KMS-11 (cell line): ENCODE measurements at regions not wholly inside any gene's neighbourhood (a gene's known extent, or its start where the extent isn't known, plus 50 kb on each side); places are given as distances from the start of the nearest gene placed in this dataset.

Experiments used
- H2AFZ ChIP-seq: fragments of 200-600 bp; sonication (generic); 2 replicates; pipeline ENCODE4 v1.6.1; 2016; ENCODE audit warnings: antibody characterized with exemption, mixed run types, low read depth
- H3K27ac ChIP-seq: fragments of 200-600 bp; sonication (generic); 2 replicates; pipeline ENCODE4 v1.6.1; 2016; ENCODE audit warnings: mild to moderate bottlenecking, mixed run types
- H3K27me3 ChIP-seq: fragments of 200-600 bp; sonication (generic); 2 replicates; pipeline ENCODE4 v1.6.1; 2017; ENCODE audit warnings: mild to moderate bottlenecking, low read depth, mixed run types, moderate library complexity; ENCODE audit not compliant: insufficient read depth
- H3K36me3 ChIP-seq: fragments of 200-600 bp; sonication (generic); 2 replicates; pipeline ENCODE4 v1.6.1; 2017; ENCODE audit warnings: mild to moderate bottlenecking, mixed run types; ENCODE audit not compliant: insufficient read depth
- H3K4me1 ChIP-seq: fragments of 200-600 bp; sonication (generic); 2 replicates; pipeline ENCODE4 v1.6.1; 2016; ENCODE audit warnings: mild to moderate bottlenecking, low read depth, mixed run types; ENCODE audit not compliant: poor library complexity, severe bottlenecking
- H3K4me2 ChIP-seq: fragments of 200-600 bp; sonication (generic); 2 replicates; pipeline ENCODE4 v1.7.0; 2016; ENCODE audit warnings: mild to moderate bottlenecking, mixed run types
- H3K4me3 ChIP-seq: fragments of 200-600 bp; sonication (generic); IDR thresholded peaks from 2 replicates; pipeline ENCODE4 v1.6.1; 2017; ENCODE audit warnings: low read depth, low read length, mixed read lengths; ENCODE audit not compliant: insufficient read depth
- H3K79me2 ChIP-seq: fragments of 200-600 bp; sonication (generic); 2 replicates; pipeline ENCODE4 v1.6.1; 2016; ENCODE audit warnings: low read depth, mixed run types; ENCODE audit not compliant: insufficient read depth
- H3K9ac ChIP-seq: fragments of 200-600 bp; sonication (generic); 2 replicates; pipeline ENCODE4 v1.6.1; 2016; ENCODE audit warnings: mild to moderate bottlenecking, mixed run types
- H4K20me1 ChIP-seq: fragments of 200-600 bp; sonication (generic); 2 replicates; pipeline ENCODE4 v1.6.1; 2016; ENCODE audit warnings: mild to moderate bottlenecking, mixed run types; ENCODE audit not compliant: insufficient read depth
- CTCF ChIP-seq: fragments of 200-600 bp; sonication (generic); conservative IDR thresholded peaks from 2 replicates; pipeline ENCODE4 v1.6.1; 2017; ENCODE audit warnings: low read depth, mild to moderate bottlenecking, antibody characterized with exemption, low read length, moderate library complexity, mixed read lengths

DNA sequence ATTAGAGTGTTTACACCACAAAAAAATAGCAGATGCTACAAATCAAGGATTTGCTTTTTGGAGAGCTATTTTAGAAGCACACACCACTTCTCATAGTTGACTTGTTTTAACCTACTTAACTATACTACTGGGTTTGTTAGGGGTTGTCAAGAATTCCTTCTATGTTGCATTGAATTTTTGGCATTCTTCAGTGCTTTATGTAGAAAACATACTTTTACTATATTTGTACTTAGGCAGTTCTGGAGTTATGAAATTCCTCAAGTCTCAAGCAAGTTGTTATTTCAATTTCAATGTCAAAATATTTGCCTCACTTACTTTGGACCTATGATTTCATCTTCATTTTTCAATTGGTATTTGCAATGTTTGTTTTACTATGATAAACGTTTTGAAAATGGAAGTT, 449.6 kb downstream of the GLUD2 start:
- Histone ChIP-seq H2AFZ (no peak overlapping the region), H3K9ac (no peak overlapping the region), H3K36me3 (no peaks in the 10 kb centered on the region), H3K79me2 (no peaks in the 10 kb centered on the region), H3K4me2 (no peak overlapping the region), H4K20me1 (no peaks in the 10 kb centered on the region), H3K27ac (no peak overlapping the region), H3K4me3 (no peak overlapping the region), H3K27me3 (no peaks in the 10 kb centered on the region), H3K4me1 (no peaks in the 10 kb centered on the region)
- TF ChIP-seq CTCF, result no peak

- TF ChIP-seq CTCF, result no peak
- H3K4me2 ChIP-seq, result no peak overlapping the region
- no peak overlapping the region for H3K4me3 ChIP-seq
- H3K27ac ChIP-seq, result no peak overlapping the region
- no peak overlapping the region for H2AFZ ChIP-seq
- H4K20me1 ChIP-seq, result no peaks in the 10 kb centered on the region
- H3K27me3 ChIP-seq, result no peaks in the 10 kb centered on the region
- H3K36me3 ChIP-seq, result no peaks in the 10 kb centered on the region
- no peaks in the 10 kb centered on the region for H3K4me1 ChIP-seq
- no peak overlapping the region for H3K9ac ChIP-seq
- no peaks in the 10 kb centered on the region for H3K79me2 ChIP-seq
Observed at GRCh38 chrX:121504153-121504552, 456.7 kb downstream of the GLUD2 start.

GRCh38 chrX:121546317-121546716, 498.9 kb downstream of the GLUD2 start:
- no peaks in the 10 kb centered on the region for H3K4me1 ChIP-seq
- TF ChIP-seq CTCF, result no peak
- H3K4me2 ChIP-seq, result no peak overlapping the region
- no peaks in the 10 kb centered on the region for H3K79me2 ChIP-seq
- no peaks in the 10 kb centered on the region for H3K27me3 ChIP-seq
- H3K4me3 ChIP-seq, result no peak overlapping the region
- no peak overlapping the region for H3K27ac ChIP-seq
- no peak overlapping the region for H3K9ac ChIP-seq
- no peak overlapping the region for H2AFZ ChIP-seq
- no peaks in the 10 kb centered on the region for H4K20me1 ChIP-seq
- no peaks in the 10 kb centered on the region for H3K36me3 ChIP-seq

DNA sequence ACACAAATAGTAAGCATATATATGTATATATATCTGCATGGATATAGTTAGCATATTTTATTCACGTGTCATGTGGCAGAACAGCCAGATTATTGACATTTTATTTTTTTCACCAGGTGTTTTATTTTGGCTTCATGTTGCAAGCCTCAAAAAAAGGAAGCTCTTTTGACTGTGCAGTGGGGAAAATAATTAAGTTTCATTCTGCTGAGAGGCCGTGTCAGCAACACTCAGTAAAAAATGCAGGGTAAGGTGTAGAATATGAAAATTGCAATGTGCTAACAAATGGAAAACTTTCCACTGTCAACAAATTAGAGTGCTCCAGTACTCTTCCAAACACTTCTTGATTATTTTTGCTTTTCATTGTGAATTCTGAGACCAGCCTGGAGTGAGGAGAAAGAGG, 511.5 kb downstream of the GLUD2 start:
- peaks cover 21% of the 10 kb centered on the region for H3K4me1 ChIP-seq
- H4K20me1 ChIP-seq, result no peaks in the 10 kb centered on the region
- no peak overlapping the region for H2AFZ ChIP-seq
- no peak overlapping the region for H3K4me2 ChIP-seq
- no peak for TF ChIP-seq CTCF
- H3K79me2 ChIP-seq, result no peaks in the 10 kb centered on the region
- H3K27ac ChIP-seq, result no peak overlapping the region
- H3K9ac ChIP-seq, result no peak overlapping the region
- no peaks in the 10 kb centered on the region for H3K36me3 ChIP-seq
- no peak overlapping the region for H3K4me3 ChIP-seq
- no peaks in the 10 kb centered on the region for H3K27me3 ChIP-seq
